Stimulated activated CD8-positive, alpha-beta memory T cell treated with anti-CD3 and anti-CD28 coated beads, Interleukin-15, amount 100 ng/mL, for 4 hours (primary cell): ENCODE measurements at regions not wholly inside any gene's neighbourhood (a gene's known extent, or its start where the extent isn't known, plus 50 kb on each side); places are given as distances from the start of the nearest gene placed in this dataset.
A peak's percentile ranks its signal among the peaks of the same experiment; 100 is the strongest.

Experiments
- DNase-seq, 2 donors: peaks; one replicate each; pipeline ENCODE4 v3.0.0-alpha.2; 2020; ENCODE audit warnings: low read depth in 2 of 2

DNA sequence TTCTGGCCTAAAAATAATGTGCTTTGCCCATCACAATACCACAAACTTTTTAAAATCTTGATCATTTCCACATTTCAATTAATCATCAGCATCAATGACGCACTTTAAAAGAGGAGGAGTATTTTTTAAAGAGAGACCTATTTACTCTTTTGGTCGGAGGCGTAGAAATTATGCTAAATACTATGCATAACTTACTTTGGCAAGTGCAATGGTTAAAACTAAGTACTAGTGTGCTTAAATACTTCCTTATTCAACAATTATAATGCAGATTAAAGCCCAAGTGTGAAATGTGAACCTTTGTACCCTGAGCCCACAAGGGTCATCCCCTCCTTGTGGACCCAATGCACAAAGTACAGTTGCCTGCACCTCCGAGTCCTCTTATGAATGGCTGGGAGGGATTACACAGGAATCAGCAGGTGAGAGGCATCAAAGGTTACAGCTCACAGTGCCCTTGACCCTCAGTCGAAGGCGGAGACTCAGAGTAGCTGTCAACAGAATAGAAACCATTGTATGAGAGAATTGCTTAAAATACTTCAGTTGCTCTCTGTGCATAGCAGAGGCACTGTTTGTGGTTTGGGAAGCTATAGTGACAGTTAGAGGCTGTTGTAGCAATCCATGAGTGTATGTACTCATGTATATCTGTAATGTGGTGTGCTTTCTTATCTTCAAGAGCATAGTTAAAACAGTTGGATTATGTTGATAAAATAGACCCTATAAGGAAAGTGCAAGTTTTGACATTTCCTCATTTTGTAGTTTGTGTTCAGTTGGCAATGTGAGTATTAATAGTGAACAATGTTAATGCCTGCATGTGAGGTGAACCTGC, 151.7 kb upstream of the ITGA4 start:
- peak in 1 of 2 donors; percentile 7 for DNase-seq

DNA sequence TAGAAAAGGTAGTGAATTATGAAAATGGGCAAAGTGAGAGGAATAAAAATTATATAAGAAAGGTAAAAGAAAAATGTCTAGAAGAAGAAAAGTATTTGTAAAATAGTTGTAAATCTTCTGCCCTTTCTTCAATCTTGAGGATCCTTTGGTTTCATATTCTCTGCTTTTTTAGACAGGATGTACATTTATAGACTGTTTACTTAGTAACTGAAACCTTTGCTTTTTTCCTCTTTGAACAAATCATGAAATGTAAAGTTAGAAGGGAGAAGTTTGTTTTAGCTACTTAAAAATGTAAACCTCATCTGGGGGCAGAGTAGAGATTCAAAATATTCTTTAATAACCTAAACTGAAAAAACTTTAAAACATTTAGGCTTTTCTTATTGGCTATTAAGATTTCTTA, 150.4 kb upstream of the ITGA4 start:
- no peak for DNase-seq

DNA sequence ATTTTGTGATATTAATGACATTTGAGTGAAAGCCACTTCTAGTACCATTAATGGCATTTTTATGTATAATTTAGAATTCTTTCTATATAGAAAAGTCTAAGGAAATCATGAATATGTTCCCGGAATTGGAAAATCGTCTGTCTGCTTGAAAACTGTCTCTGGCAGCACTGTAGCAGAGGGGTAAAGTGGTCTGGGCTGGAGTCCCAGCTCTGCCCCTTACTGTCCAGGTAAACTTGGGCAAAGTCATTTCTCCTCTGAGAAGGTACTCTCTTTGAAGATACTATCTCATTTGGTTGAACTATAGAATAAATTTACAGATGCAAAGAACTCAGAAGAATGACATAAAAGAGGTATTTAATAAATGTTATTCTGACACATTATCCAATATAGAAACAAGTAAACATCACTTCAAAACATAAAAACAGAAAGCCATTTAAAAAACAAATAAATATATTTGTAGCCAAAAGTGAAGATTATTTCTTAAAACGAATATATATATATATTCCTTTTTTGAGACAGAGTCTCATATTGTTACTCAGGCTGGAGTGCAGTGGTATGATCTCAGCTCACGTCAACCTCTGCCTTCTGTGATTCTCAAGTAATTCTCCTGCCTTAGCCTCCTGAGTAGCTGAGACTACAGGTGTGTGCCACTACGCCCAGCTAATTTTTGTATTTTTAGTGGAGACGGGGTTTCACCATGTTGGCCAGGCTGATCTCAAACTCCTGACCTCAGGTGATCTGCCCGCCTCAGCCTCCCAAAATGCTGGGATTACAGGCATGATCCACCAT, 149.8 kb upstream of the ITGA4 start:
- no peak for DNase-seq

DNA sequence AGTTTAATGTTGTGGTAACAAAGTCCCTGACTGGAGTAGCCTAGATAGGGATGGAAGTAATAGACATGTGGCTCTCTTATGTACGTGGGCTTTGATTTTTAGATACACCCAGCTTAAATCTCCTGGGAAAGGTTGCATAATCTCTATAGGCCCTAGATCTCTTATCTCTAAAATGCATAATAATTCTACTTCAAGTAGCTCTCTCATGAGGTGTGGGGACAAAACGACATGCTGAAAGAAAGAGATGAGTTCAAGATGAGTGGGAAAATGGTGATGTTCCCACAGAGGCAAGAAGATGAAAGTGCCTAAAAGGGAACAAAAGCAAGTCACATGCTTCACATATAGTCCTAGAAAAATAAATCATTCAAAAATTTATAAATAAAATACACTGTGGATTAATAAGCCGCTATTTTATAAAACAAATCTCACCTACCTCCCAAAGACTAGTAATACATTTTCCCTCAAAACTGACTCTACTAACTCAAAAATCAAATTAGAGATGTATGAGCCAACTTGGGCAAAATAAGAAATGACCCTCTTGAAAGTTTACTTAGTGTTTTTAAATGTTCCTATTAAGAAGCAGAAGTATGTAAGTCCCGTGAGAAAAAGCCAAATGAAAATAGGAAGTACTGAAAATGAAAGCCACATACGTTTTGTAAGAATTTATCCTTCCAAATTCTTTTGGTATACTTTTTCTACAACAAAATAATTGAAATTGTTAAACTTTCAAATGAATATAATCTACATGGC, 148.2 kb upstream of the ITGA4 start:
- DNase-seq: no peak

DNA sequence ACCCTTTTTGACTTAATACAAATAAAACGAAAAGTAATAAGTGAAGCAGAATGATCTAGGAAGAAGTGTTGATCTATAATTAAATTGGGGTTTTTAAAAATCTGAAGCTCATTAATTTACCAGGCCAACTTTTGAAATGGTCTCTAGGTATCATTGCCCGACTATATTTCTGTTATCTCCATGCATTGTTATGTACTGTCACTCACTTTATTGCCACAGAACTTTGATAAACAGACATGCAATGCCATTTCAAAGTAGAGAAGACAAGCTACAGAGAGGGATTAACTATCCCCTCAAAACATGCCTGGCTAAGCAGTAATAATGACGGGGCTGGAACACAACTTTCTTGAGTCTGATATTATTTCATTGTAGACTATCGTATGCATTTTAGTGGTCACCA, 147.6 kb upstream of the ITGA4 start:
- no peak for DNase-seq

DNA sequence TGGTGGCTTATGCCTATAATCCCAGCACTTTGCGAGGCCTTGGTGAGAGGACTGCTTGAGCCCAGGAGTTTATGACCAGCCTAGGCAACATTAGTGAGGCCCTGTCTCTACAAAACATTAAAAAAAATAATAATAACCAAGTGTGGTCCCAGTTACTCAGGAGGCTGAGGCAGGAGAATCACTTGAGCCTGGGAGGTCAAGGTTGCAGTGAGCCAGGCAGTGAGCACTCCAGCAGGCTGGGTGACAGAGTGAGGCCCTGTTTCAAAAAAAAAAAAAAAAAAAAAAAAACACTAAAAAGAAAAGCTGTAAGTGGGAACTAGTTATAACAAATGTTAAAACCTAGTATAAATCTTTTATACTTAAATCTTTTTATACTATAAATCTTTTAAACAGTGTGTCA, 146.2 kb upstream of the ITGA4 start:
- DNase-seq: no peak

DNA sequence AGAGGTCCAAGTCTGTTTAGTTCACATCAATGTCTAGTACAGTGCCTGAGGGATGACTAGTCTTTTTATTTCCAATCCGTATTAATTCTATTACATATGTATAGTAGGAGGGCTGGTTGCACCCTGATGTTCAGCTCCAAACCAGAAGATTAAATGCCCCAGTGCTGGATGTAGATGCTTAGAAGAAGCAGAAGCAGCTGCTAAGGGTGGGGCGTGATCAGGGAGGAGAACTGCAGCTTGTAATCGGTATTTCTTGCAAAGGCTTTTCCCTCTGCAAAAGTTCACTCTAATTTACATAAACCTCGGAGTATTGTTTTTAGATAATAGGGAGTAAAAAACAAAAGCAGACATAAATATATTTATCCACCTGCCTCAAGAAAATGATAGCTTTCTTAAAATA, 145.3 kb upstream of the ITGA4 start:
- DNase-seq: no peak

DNA sequence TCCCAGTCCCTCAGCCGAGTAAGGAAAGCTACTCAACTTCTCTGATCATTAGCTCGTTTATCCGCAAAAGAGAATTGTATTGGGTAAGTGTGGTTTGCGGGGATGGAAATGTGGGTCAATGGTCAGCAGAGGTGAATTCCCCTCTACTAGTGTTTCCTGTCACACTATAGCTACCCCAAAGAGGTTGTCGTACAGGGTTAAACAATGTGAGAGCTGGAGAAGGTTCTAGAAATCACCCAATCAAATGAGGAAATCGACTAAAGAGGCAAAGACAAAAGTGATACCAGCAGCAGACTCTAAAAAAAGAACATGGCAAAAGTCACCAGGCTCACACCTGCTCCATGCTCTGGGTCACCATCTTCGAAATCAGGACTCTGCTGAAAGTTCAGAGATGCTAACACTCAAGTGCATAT, 144.7 kb upstream of the ITGA4 start:
- no peak for DNase-seq

DNA sequence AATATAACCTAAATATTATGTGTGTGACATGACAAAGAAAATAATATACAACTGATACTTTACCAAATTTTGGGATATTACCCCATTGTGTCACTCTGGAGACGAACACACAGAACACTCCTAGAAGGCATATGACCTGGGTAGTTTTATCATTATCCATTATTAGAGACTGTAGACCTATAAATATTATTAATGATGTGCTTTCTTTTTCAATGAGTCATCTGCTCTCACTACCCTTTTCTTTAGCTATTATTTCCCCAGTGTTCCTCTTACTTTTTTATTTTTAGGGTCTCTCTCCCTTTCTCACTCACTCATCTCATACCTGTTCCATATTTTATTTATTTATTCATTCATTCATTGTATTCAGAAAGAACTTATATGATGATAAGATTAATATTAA, 143.3 kb upstream of the ITGA4 start:
- no peak for DNase-seq

DNA sequence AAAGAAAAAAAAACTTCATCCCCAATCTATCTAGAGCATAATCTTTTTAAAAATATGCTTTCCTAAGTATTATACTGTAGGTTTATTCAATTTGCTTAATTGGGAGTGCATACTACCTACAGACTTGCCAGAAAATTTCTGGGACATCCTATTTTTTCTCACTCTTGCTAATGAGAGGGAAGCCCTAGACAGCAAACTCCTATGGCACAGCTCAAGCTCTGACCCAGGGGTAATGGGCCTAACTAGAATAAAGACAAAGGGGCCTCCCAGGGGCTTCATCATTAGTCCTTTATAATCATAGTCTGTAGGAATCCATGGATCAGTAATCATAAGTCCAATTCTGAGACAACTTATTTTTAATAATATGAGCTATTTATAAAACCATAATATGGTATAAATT, 142.6 kb upstream of the ITGA4 start:
- DNase-seq: no peak

DNA sequence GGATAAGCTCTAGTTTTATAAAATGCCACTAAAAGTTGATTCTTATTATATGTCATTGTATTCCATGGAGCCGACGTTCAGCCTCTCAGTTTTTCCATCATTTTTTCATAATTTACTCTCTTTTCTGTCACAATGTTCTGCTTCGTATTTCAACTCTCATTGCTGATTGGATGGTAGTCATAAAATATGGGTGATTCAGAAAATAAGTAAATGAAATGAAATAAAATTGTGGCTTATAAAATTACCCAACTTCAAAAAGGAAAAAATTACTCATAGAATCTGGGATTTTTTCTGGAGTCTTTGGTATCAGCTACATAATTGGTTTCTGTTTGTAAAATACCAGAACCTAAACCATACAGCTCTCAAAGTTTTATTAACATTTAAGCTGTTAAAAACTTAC, 139.7 kb upstream of the ITGA4 start:
- no peak for DNase-seq

DNA sequence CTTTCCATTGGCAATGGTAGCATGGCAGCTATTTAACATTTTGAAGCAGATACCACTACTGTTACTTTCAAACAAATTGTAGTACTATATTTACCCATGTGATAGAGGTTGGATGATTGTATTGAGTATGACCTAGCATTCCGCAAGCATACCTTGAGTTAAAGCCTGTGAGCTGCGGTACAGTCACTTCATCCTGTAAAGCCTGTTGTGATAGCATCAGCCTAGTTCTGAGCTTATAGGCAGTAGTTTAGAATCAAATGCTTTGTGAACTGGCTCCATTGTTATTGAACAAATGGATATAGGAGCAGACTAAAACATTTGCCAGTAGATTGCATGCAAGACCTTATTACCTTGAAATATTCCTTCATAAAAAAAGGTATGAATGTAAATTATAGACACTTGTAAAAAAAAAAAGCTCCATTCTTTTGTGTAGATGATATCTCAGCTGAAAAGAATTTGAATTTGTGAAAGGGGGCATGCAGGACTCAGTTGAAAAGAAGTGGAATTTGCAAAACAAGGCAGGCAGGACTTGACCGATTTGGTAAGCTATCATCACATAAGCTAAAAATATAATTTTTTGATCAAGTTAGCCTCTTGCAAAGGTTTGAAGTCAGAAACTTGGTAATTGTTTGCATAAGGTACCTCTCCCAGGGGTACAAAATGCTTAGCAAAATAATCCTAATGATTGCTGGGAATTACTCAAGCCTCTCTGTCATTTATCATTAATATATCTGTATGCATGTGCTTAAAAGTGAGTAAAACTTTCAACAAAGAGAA, 138.5 kb upstream of the ITGA4 start:
- DNase-seq: no peak

DNA sequence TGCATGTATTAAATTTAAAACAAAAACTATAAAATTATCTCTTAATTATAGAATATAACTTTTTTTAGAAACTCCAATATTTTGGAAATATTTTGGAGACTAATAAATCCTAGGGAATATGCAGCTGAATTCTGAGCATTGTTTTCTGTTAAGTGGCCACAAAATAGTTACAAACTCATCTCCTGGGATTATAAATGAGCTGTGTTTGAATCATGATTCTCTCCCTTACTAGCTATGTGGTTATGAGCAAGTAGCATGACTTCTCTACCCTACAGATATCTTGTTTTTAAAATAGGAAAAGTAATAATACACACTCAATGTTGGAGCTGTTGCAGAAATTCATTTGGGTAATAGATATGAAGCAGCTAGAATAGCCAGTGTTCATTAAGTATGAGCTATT, 137.9 kb upstream of the ITGA4 start:
- no peak for DNase-seq

DNA sequence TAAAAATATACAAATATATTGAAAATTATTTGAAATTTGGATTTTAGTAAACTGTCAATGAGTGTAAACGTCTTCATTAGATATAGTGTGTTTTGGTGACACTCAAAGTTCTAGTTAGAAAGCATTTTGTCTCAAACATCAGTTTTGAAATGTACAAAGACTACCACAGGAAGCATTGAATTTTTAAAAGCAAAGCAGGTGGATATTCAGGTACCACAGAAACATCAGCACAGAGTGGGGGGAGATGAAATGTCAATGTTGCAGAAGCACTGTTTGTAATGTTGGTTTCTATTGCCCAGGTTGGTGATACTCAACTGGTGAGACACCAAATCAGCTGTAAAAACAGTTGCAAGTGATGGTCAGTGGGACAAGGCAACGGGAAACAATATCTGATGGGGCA, 136.5 kb upstream of the ITGA4 start:
- DNase-seq: no peak

DNA sequence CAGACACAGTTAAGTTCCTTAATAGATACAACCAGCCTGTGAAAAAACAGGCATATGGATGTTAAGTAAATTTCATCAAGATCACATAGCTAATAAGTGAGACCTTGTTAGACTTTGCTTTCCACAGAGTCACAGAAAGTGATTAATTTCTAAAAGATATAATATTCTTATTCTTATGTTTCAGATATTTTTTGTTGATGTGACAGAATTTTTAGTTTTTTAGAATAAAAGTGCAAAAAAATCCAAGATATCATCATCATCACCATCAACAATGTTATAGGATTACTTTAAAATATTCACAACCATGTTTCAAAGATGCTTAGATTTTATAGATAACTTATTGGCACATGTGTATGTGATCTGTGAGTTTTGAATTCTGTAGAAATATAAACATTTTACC, 132.3 kb upstream of the ITGA4 start:
- no peak for DNase-seq

DNA sequence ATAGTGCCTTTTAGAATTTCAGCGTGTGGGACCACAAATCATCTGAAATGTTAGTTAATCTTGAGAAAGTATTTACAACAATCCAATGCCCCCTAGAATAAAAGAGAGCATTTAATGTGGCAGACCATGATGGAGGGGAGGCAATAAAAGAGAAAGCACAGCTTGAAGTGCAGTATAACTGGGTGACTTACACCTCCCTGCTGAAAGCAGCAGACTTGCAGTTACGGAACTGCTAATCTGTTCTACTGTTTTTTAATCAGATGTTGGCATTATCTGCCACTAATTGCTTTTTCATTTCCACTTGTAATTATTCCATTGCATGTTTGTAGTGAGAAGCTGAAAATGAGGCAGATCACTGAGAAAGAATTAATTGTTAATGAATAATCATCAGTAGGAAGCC, 130.5 kb upstream of the ITGA4 start:
- no peak for DNase-seq

DNA sequence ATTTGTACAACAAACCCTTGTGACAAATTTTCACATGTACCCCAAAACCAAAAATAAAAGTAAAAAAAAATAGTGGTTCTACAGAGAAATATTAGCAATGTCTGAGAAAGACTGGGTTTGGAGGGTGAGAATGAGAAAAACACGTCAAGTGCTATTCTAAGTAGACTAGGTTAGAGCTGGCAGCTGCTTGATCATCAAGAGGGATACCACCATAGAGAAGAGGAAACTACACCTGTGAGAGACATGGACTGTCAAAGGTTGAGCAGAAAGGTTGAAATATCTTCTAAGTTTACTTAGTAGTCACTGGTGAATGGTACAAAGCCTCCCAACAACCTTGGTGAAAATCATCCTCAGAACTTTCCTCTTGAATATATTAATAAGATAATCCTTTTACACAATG, 126.9 kb upstream of the ITGA4 start:
- DNase-seq: no peak

DNA sequence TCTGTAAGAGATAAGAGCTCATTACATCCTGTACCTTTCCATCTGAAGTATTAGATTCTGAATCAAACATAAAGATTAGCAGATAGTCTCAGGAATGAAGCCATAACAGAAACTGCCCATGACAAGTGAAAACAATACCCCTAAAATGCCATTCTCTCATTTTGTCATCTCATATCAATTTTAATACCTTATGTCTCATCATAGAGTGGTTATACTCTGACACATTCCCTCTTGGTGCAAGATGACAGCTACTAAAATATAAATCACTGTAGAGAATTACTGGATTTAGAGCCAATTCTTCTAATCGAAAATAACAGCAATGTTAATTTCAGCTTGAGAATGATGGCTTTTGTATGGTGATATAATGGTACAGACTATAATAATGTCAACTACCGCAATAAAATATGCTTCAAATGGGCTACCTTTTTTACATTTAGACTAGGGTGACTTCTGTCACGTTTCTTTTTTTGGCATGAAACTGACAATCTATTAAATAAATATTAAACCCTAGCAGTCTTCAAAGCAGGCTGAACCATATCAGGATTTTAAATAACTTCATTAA, 125.1 kb upstream of the ITGA4 start:
- DNase-seq: no peak

DNA sequence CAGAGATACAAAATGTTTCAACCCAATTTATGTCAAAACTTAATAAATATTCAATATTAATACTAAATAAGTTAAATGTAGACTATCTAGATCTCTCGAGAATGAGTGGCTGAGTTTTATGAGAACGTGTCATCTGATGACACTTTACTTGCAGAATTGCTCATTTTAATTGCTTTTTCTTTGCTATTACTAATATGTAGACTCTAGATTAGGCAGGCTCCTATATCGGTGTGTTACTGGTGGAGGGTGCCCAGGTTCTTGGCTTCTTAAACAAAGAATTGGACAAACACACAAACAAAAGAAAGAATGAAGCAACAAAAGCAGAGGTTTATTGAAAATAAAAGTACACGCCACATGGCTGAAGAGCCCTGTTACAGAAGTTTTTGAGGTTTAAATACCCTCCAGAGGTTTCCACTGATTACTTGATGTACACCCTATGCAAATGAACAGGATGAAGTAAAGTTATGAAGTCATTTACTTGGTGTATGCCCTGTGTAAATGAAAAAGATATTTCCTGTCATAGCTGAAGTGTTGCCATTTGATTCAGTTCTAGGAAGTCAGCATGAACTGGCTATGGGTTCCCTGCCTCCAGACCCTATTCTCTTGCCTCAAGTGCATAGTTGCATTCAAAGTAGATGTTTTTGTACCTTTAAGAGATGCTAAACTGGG, 122.9 kb upstream of the ITGA4 start:
- no peak for DNase-seq

DNA sequence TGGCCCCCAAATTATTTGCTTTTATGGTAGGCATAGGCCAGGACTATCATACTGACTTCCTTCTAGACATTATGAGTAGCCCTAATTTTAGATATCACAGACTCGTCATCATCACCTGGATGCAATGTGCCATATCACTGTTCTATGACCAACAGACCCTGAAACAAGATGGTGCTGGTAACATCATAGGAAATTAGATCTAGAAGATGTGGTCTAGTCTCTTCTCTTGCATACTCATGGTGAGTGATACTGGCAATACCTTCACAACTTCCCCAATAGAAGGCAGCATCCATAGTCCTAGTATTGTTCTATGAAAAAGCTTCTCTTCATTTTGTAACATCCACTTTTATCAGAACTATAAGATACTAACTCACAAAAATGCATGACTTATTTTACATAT, 116.3 kb upstream of the ITGA4 start:
- DNase-seq: no peak
